ENCODE measurements at regions not wholly inside any gene's neighbourhood (a gene's known extent, or its start where the extent isn't known, plus 50 kb on each side); places are given as distances from the start of the nearest gene placed in this dataset.

- TF ChIP-seq, protein P1, sequence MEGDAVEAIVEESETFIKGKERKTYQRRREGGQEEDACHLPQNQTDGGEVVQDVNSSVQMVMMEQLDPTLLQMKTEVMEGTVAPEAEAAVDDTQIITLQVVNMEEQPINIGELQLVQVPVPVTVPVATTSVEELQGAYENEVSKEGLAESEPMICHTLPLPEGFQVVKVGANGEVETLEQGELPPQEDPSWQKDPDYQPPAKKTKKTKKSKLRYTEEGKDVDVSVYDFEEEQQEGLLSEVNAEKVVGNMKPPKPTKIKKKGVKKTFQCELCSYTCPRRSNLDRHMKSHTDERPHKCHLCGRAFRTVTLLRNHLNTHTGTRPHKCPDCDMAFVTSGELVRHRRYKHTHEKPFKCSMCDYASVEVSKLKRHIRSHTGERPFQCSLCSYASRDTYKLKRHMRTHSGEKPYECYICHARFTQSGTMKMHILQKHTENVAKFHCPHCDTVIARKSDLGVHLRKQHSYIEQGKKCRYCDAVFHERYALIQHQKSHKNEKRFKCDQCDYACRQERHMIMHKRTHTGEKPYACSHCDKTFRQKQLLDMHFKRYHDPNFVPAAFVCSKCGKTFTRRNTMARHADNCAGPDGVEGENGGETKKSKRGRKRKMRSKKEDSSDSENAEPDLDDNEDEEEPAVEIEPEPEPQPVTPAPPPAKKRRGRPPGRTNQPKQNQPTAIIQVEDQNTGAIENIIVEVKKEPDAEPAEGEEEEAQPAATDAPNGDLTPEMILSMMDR (IDR thresholded peaks at IDR 0.05) = no peak
- no peak for TF ChIP-seq POLR2A (IDR thresholded peaks at IDR 0.05)
Measured at GRCh38 chr15:27671819-27672437, 427.2 kb downstream of the OCA2 start.

Data from suprapubic skin (tissue), 3 donors.